ENCODE measurements at regions not wholly inside any gene's neighbourhood (a gene's known extent, or its start where the extent isn't known, plus 50 kb on each side); places are given as distances from the start of the nearest gene placed in this dataset.

DNA sequence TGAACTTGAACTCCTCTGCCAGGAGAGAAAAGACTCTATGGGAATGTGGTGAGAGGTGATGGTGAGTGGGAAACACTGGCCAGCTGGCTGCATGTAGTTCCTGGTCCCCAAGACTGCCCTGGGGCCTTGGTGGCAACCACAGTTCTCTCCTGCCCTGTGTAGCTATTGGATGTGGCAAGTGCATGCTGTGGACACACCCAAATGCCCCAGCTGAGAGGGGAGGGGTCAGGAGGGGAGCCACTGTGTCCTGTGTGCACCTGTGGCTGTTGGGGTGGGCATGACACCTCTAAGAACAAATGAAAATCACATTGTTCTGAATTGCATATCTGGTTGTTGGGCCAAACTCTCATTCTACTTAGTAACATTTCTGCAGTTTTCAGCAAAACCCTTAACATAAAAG is 409.6 kb downstream of the NSUN3 start:
- H3K4me1 Mint-ChIP-seq (ENCODE audit: low read depth, unreplicated experiment) = no peaks in the 10 kb centered on the region
- no peak overlapping the region for H3K27ac Mint-ChIP-seq (ENCODE audit: unreplicated experiment)
- peaks cover 16% of the 10 kb centered on the region for H3K9me3 ChIP-seq
- intact Hi-C loops (cut with micrococcal nuclease; ENCODE audit: unreplicated experiment) = no loop called here
- no peak overlapping the region for H3K4me3 Mint-ChIP-seq (ENCODE audit: unreplicated experiment)
- CTCF ChIA-PET = no interaction called here
- peaks cover 17% of the 10 kb centered on the region for H3K9me3 Mint-ChIP-seq (ENCODE audit: unreplicated experiment)
- BruUV-seq (replicated peaks) = no TSS peak
- POLR2A ChIA-PET = no interaction called here
- H3K27me3 Mint-ChIP-seq (ENCODE audit: insufficient read depth, unreplicated experiment) = no peaks in the 10 kb centered on the region
- TF ChIP-seq, protein P1, sequence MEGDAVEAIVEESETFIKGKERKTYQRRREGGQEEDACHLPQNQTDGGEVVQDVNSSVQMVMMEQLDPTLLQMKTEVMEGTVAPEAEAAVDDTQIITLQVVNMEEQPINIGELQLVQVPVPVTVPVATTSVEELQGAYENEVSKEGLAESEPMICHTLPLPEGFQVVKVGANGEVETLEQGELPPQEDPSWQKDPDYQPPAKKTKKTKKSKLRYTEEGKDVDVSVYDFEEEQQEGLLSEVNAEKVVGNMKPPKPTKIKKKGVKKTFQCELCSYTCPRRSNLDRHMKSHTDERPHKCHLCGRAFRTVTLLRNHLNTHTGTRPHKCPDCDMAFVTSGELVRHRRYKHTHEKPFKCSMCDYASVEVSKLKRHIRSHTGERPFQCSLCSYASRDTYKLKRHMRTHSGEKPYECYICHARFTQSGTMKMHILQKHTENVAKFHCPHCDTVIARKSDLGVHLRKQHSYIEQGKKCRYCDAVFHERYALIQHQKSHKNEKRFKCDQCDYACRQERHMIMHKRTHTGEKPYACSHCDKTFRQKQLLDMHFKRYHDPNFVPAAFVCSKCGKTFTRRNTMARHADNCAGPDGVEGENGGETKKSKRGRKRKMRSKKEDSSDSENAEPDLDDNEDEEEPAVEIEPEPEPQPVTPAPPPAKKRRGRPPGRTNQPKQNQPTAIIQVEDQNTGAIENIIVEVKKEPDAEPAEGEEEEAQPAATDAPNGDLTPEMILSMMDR (IDR thresholded peaks at IDR 0.05; ENCODE audit: insufficient read depth in 1 of 2, low read depth in 1 of 2, low read length in 1 of 2, severe bottlenecking in 1 of 2, unreplicated experiment in 1 of 2) = no peak
- DNase-seq = no peak
- no peak overlapping the region for H3K4me3 ChIP-seq (ENCODE audit: low read depth, low read length)
- no peaks in the 10 kb centered on the region for H3K36me3 ChIP-seq (ENCODE audit: control insufficient read depth, insufficient read depth, low read length)
- no peaks in the 10 kb centered on the region for H3K4me1 ChIP-seq
- no peaks in the 10 kb centered on the region for H3K27me3 ChIP-seq (replicated peaks; ENCODE audit: control insufficient read depth, insufficient read depth, low read length)
- H3K36me3 Mint-ChIP-seq (ENCODE audit: insufficient read depth, unreplicated experiment) = no peaks in the 10 kb centered on the region

DNA sequence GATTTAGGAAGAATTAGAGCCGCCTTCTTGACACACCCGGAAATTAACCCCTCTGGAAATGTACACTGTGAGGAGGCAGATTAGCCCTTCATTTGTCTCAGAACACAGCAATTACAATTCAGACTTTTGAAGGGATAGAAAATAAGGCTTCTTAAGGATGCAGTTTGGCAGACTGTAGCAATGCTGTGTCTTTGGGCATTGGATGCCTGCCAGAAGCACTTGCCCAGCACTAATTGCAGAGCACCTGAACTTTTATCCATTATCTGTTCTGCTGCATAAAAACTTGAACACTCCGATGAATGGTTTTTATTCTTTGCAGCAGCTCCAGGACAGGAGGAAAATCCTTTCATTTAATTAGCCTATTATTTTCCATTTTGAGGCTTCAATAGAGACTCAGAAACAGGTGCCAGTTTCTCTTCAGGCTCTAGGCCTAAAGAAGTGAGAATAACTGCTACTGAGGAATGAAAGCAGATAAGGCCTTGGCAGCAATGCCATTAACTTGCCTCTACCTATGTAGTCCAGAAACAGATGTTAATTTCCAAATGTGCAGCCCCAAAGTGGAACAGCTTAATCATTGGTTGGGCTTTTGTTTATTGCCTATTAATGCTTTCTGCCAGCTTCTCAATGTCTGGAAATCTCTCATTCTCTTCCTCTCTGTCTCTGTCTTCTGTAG is 418.5 kb downstream of the NSUN3 start:
- POLR2A ChIA-PET = no interaction called here
- Histone ChIP-seq H3K36me3 (ENCODE audit: control insufficient read depth, insufficient read depth, low read length) (no peaks in the 10 kb centered on the region), H3K9me3 (peaks cover 1% of the 10 kb centered on the region), H3K27me3 (replicated peaks; ENCODE audit: control insufficient read depth, insufficient read depth, low read length) (no peaks in the 10 kb centered on the region), H3K4me3 (ENCODE audit: low read depth, low read length) (no peak overlapping the region), H3K4me1 (no peaks in the 10 kb centered on the region)
- H3K27ac Mint-ChIP-seq (ENCODE audit: unreplicated experiment) = no peak overlapping the region
- TF ChIP-seq, protein P1 (IDR thresholded peaks at IDR 0.05; ENCODE audit: insufficient read depth in 1 of 2, low read depth in 1 of 2, low read length in 1 of 2, severe bottlenecking in 1 of 2, unreplicated experiment in 1 of 2) = no peak
- no peaks in the 10 kb centered on the region for H3K27me3 Mint-ChIP-seq (ENCODE audit: insufficient read depth, unreplicated experiment)
- CTCF ChIA-PET = no interaction called here
- H3K4me1 Mint-ChIP-seq (ENCODE audit: low read depth, unreplicated experiment) = no peaks in the 10 kb centered on the region
- intact Hi-C loops (cut with micrococcal nuclease; ENCODE audit: unreplicated experiment) = no loop called here
- DNase-seq = no peak
- no peaks in the 10 kb centered on the region for H3K36me3 Mint-ChIP-seq (ENCODE audit: insufficient read depth, unreplicated experiment)
- no TSS peak for BruUV-seq (replicated peaks)
- H3K9me3 Mint-ChIP-seq (ENCODE audit: unreplicated experiment) = peaks cover 13% of the 10 kb centered on the region
- no peak overlapping the region for H3K4me3 Mint-ChIP-seq (ENCODE audit: unreplicated experiment)

DNA sequence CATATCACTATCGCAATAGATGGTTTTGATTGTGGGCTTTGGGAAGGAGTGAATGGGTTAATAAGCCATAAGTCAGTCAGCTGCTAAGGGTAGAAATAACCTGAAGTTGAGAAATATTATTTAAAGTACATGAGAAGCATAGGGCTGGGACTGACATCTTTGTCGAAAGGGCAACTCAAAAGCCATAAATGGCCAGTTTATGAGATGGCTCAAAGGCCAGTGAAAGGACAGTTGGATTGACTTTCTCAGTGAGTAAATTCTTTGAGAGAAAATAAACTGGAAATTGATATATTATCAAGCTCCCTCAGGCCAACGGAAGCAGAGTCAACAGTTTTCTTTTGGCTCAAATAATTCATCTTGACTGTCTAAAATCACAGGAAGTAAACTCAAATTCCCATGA is 419.8 kb downstream of the NSUN3 start:
- Mint-ChIP-seq H3K9me3 (ENCODE audit: unreplicated experiment) (peaks cover 13% of the 10 kb centered on the region), H3K4me3 (ENCODE audit: unreplicated experiment) (no peak overlapping the region), H3K4me1 (ENCODE audit: low read depth, unreplicated experiment) (no peaks in the 10 kb centered on the region), H3K27me3 (ENCODE audit: insufficient read depth, unreplicated experiment) (no peaks in the 10 kb centered on the region), H3K27ac (ENCODE audit: unreplicated experiment) (no peak overlapping the region), H3K36me3 (ENCODE audit: insufficient read depth, unreplicated experiment) (no peaks in the 10 kb centered on the region)
- POLR2A ChIA-PET = no interaction called here
- Histone ChIP-seq H3K4me1 (no peaks in the 10 kb centered on the region), H3K4me3 (ENCODE audit: low read depth, low read length) (no peak overlapping the region), H3K36me3 (ENCODE audit: control insufficient read depth, insufficient read depth, low read length) (no peaks in the 10 kb centered on the region), H3K27me3 (replicated peaks; ENCODE audit: control insufficient read depth, insufficient read depth, low read length) (no peaks in the 10 kb centered on the region), H3K9me3 (no peaks in the 10 kb centered on the region)
- CTCF ChIA-PET = no interaction called here
- TF ChIP-seq, protein P1 (IDR thresholded peaks at IDR 0.05; ENCODE audit: insufficient read depth in 1 of 2, low read depth in 1 of 2, low read length in 1 of 2, severe bottlenecking in 1 of 2, unreplicated experiment in 1 of 2) = no peak
- no peak for DNase-seq
- no TSS peak for BruUV-seq (replicated peaks)
- intact Hi-C loops (cut with micrococcal nuclease; ENCODE audit: unreplicated experiment) = no loop called here

Data from Caco-2 (cell line).